Pancreas (tissue), 10 donors: ENCODE measurements at regions not wholly inside any gene's neighbourhood (a gene's known extent, or its start where the extent isn't known, plus 50 kb on each side); places are given as distances from the start of the nearest gene placed in this dataset.
"Not testable (repeated sequence)": the region's sequence is repeated elsewhere in the genome, so short reads cannot be mapped to it uniquely, and the experiment has no call there.

Source experiments
- ATAC-seq, 4 donors: fragments of 200-7000 bp; cut with Tn5 transposase; one replicate each; pipeline versions ENCODE4 v1.8.0 to v1.9.1; 2020; ENCODE audit warnings: mild to moderate bottlenecking in 4 of 4, moderate library complexity in 4 of 4
- DNase-seq, 6 donors: peaks; one replicate each; pipeline ENCODE4 v3.0.0-alpha.2; 2020
- FAIRE-seq: peaks from 2 replicates; lab custom pipeline; 2012; peaks lifted over from hg19 to GRCh38; lab: Jason Lieb, UNC
- H3K27ac ChIP-seq, 4 donors: fragments of 200-600 bp; sonication (generic); 1 replicate in 3 of 4; 2 replicates in 1 of 4; pipeline versions ENCODE4 v1.5.0 to v1.8.0; 2020
- H3K27me3 ChIP-seq, 4 donors: fragments of 200-600 bp; one replicate each; pipeline ENCODE4 v1.8.0; 2021
- H3K36me3 ChIP-seq, 3 donors: fragments of 200-600 bp; sonication (generic) in 1 of 3; one replicate each; pipeline versions ENCODE4 v1.5.0 to v1.8.0; 2020 to 2021
- H3K4me1 ChIP-seq, 3 donors: fragments of 200-600 bp; one replicate each; pipeline ENCODE4 v1.8.0; 2021
- H3K4me3 ChIP-seq, 4 donors: fragments of 200-600 bp; sonication (generic) in 2 of 4; one replicate each; pipeline versions ENCODE4 v1.5.0 to v1.8.0; 2020 to 2021
- H3K9me3 ChIP-seq, 4 donors: fragments of 200-600 bp; one replicate each; pipeline ENCODE4 v1.8.0; 2021
- CTCF ChIP-seq, 4 donors: fragments of 200-600 bp; sonication (generic) in 3 of 4; IDR thresholded peaks; one replicate each; pipeline versions ENCODE4 v1.5.0 to v1.8.0; 2021; ENCODE audit warnings: antibody characterized with exemption in 4 of 4
- WGBS, 2 donors: extraction: QIAGEN DNeasy Blood & Tissue Kit; methylation state at CpG; one replicate each; pipeline ENCODE4 v1.1.7; 2013; 5-methylcytosine and 5-hydroxymethylcytosine counted together
- intact Hi-C, 3 donors: fragments of 100-400 bp; cut with DNase I; formaldehyde crosslinking; loops; one replicate each; pipeline versions ENCODE4 v1.11.1 to v1.14.2; 2022
- donor health status: healthy with polysubstance abuse.
- donor health status: DM: no; HTN: no; CAD: no; lungs with moderate emphysema.
- donor health status: DM: no; HTN: no; CAD: no.
- donor health status: control.
- donor health status: control.
- donor health status: Bipolar disorder and iron deficiency.
- donor health status: DM: yes; HTN: yes; CAD: no.
- donor health status: DM: no; HTN: no; CAD: no.
- donor health status: DM: no; HTN: no; CAD: no.
- donor health status: DM: yes; HTN: yes; CAD: no.

GRCh38 chr7:51569176-51569575, 252.6 kb upstream of the COBL start:
- Histone ChIP-seq H3K27ac (no peak overlapping the region), H3K27me3 (no peaks in the 10 kb centered on the region), H3K36me3 (no peaks in the 10 kb centered on the region), H3K4me1 (no peaks in the 10 kb centered on the region), H3K9me3 (no peaks in the 10 kb centered on the region), H3K4me3 (no peak overlapping the region)
- ATAC-seq = no peak
- WGBS, 2 donors = 55 to 69% methylated on average over 5 of the region's 5 CpGs
- intact Hi-C loops = no loop called here
- TF ChIP-seq CTCF (IDR thresholded peaks at IDR 0.05) = no peak
- DNase-seq = no peak
- no peak for FAIRE-seq

GRCh38 chr7:51551070-51551469, 234.5 kb upstream of the COBL start:
- Histone ChIP-seq H3K4me1 (no peaks in the 10 kb centered on the region), H3K4me3 (no peak overlapping the region), H3K27me3 (no peaks in the 10 kb centered on the region), H3K27ac (no peak overlapping the region), H3K9me3 (no peaks in the 10 kb centered on the region), H3K36me3 (no peaks in the 10 kb centered on the region)
- no peak for ATAC-seq
- no peak for TF ChIP-seq CTCF (IDR thresholded peaks at IDR 0.05)
- no peak for FAIRE-seq
- no peak for DNase-seq
- 71 to 85% methylated on average over 4 of the region's 4 CpGs for WGBS, 2 donors
- intact Hi-C loops = no loop called here

- 19 to 28% methylated on average over 2 of the region's 2 CpGs for WGBS, 2 donors
- no peaks in the 10 kb centered on the region for H3K36me3 ChIP-seq
- no peak for DNase-seq
- H3K27ac ChIP-seq = no peak overlapping the region
- no peaks in the 10 kb centered on the region for H3K9me3 ChIP-seq
- no peak for FAIRE-seq
- no peak for ATAC-seq
- no peaks in the 10 kb centered on the region for H3K4me1 ChIP-seq
- intact Hi-C loops = no loop called here
- H3K27me3 ChIP-seq = no peaks in the 10 kb centered on the region
- TF ChIP-seq CTCF (IDR thresholded peaks at IDR 0.05) = no peak
- no peak overlapping the region for H3K4me3 ChIP-seq
These were observed 228.5 kb upstream of the COBL start for GRCh38 chr7:51545131-51545530.

GRCh38 chr7:51543801-51544553, 227.4 kb upstream of the COBL start:
- 32 to 57% methylated on average over 7 of the region's 7 CpGs for WGBS, 2 donors
- no peaks in the 10 kb centered on the region for H3K27me3 ChIP-seq
- H3K27ac ChIP-seq = no peak overlapping the region
- H3K9me3 ChIP-seq = no peaks in the 10 kb centered on the region
- no peak for ATAC-seq
- no peak overlapping the region for H3K4me3 ChIP-seq
- TF ChIP-seq CTCF (IDR thresholded peaks at IDR 0.05) = no peak
- intact Hi-C loops = no loop called here
- no peak for FAIRE-seq
- H3K36me3 ChIP-seq = no peaks in the 10 kb centered on the region
- H3K4me1 ChIP-seq = no peaks in the 10 kb centered on the region
- no peak for DNase-seq

GRCh38 chr7:51540906-51541305, 224.3 kb upstream of the COBL start:
- ATAC-seq, intact Hi-C loops, H3K27me3 ChIP-seq, FAIRE-seq, DNase-seq, H3K4me3 ChIP-seq, H3K27ac ChIP-seq, H3K9me3 ChIP-seq, H3K36me3 ChIP-seq, H3K4me1 ChIP-seq: not testable (repeated sequence)
- 54 to 70% methylated on average over 2 of the region's 2 CpGs for WGBS, 2 donors
